ENCODE measurements at regions not wholly inside any gene's neighbourhood (a gene's known extent, or its start where the extent isn't known, plus 50 kb on each side); places are given as distances from the start of the nearest gene placed in this dataset.
A peak's percentile ranks its signal among the peaks of the same experiment; 100 is the strongest.

DNA sequence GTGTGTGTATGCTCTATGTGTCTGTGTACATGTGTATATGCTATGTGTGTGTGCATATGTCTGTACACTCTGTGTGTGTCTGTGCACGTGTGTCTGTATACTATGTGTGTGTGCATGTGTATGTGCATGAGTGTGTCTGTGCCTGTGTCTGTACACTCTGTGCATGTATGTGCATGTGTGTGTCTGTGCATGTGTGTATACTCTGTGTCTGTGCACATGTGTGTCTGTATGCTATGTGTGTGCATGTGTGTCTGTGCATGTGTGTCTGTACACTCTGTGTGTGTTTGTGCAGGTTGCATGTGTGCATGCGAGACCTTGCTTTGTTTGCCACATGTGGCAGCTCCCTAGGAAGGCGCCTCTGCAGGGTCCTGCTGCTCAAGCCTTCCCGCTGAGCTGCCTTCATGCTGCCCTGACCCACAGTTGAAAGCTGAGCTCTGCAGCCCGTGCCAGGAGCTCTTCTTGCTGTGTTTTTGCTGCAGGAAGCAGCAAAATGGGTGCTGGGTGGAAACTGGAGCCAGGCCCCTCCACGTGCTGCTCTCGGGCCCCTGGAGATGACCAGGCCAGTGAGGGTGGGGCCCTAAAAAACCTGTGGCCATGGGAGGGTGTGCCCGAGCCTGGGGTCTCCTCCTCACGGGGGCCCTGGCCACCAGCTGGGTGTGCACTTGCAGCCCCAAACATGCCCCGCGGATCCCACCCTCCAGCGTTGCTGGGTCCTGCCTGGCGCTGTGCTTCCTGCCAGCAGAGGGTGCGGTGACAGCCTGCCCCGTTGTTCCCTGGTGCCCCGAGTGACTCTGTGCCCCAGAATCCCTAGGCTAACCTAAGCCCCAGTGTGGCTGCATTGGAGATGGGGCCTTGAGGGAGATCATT, 109.1 kb downstream of the DACT2 start:
- DNase-seq = no peak

- no peak for DNase-seq
Measured at GRCh38 chr6:168209420-168209819, 110.2 kb downstream of the DACT2 start.

DNA sequence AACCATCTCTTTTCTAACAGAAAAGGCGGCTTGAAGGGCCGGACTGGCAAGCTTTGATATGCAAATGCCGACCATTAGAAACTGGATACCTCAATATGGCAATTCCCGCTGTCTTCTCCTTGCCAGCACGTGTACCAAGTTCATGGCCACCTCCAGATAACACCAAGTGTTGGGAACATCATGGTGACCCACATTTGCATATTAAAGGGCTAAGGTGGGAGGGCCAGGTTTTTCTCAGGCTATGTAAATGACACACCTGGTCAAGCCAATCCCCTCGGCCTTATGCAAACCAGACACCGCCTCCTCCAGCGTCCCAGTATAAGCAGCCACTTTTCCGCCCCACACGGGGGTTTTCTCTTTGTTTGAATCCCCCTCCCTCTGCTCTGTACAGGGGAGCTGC, 110.7 kb downstream of the DACT2 start:
- no peak for DNase-seq

DNA sequence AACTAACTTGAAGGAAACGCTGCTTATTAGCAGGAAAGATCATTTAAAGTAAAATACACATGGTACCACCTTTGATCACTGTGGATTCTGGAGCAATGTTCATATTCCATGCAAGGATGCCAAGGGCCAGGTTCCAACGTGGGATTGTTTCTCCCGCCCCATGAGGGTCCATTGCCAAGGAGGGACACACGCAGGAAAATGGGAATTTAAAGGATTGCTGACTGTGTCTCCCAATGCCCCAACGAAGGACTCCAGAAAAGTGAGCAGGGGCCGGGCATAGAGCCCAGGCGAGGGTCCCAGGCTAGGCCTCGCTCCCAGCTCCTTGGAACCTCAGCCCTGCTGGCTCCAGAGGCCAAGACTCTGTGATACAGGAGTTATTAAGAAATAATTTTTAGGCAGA, 111.2 kb downstream of the DACT2 start:
- DNase-seq = no peak

- no peak for DNase-seq
Measured at GRCh38 chr6:168207421-168208175, 112.0 kb downstream of the DACT2 start.

- DNase-seq = peak; percentile 12
Measured at GRCh38 chr6:168206661-168207274, 112.8 kb downstream of the DACT2 start.

GRCh38 chr6:168206186-168206585, 113.4 kb downstream of the DACT2 start:
- no peak for DNase-seq

DNA sequence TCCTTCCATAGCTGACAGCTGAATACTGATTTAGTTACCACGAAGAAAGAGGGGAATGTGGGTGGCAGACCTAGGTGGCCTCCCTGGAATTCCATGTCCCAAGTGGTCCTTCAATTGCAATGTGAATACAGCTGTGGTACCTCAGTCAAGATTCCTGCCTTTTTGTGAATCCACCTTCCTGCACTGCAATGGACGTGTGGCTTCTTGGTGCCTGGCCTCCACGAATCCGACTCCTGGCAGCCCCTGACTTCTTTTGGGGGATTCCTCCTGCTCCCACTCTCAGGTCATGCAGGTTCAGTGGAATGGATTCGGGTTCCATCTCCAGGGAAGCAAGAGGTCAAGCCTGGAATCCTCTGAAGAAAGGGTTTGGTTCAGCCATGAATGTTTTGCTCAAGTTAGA, 117.8 kb downstream of the DACT2 start:
- DNase-seq = no peak

DNA sequence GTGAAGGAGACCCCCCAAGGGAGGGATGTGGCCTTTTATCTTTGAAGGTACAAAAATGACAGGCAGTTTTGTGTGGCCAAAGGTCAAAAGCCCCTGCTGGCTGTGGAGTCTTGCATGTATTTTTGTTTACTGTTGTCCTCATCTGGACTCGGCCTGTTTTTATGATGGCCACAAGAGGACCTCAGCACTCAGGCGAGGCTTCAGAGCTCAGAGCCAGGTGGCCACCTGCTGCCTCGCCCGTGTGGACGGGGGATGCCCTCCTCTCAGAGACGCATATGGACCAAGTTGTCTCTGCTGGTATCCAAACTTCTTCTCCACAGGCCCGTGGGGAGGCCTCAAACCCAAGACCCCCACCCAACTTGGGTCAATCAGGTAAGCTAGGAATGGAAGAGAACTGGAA, 118.2 kb downstream of the DACT2 start:
- no peak for DNase-seq

DNA sequence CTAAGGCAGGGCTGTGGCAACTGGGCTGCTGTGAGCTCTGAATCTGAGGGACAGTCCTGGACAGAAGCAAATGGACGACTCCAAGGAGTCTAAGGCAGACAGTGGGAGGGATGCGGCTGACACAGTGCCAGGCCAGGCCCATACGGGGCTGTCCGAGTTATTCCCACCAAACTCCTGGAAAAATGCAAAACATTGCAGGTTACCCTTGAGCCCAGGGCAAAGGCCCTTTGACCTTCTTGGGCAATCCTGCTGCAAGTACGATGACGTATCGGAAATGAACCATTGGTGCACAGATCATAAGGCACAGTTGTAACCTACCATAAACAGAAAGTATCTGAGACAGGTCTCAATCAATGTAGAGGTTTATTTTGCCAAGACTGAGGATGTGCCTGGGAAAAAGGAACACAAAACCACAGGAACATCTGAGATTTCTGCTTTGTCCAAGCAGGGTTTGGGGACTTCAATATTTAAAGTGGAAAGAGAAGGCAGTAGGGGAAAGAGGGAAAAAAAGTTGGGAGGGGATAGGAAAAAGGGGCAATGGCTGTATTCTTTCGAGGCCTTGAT, 118.9 kb downstream of the DACT2 start:
- DNase-seq = no peak

- DNase-seq = no peak
Measured at GRCh38 chr6:168198302-168199180, 119.5 kb upstream of the FRMD1 start.

GRCh38 chr6:168197636-168198301, 118.8 kb upstream of the FRMD1 start:
- DNase-seq = no peak

GRCh38 chr6:168196881-168197635, 118.0 kb upstream of the FRMD1 start:
- no peak for DNase-seq

GRCh38 chr6:168196385-168196860, 117.4 kb upstream of the FRMD1 start:
- no peak for DNase-seq

DNA sequence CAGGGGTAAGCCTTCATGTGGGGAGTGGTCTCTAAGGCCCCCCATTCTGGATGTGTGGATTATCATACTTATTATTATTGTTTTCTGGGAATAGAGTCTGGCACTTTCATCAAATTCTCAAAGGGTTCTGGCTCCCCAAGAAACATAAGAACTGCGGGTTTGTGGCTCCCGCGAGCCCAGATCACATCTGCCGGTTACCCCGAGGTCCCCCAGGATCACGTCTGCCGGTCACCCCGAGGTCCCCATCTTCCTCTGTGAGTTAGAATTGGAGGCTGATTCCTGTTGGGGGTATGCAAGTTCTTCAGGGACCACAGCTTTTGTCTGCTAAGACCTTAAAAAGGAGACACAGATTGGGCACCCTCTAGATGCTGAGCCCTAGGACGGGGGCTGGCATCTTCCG, 116.7 kb upstream of the FRMD1 start:
- DNase-seq = no peak

DNA sequence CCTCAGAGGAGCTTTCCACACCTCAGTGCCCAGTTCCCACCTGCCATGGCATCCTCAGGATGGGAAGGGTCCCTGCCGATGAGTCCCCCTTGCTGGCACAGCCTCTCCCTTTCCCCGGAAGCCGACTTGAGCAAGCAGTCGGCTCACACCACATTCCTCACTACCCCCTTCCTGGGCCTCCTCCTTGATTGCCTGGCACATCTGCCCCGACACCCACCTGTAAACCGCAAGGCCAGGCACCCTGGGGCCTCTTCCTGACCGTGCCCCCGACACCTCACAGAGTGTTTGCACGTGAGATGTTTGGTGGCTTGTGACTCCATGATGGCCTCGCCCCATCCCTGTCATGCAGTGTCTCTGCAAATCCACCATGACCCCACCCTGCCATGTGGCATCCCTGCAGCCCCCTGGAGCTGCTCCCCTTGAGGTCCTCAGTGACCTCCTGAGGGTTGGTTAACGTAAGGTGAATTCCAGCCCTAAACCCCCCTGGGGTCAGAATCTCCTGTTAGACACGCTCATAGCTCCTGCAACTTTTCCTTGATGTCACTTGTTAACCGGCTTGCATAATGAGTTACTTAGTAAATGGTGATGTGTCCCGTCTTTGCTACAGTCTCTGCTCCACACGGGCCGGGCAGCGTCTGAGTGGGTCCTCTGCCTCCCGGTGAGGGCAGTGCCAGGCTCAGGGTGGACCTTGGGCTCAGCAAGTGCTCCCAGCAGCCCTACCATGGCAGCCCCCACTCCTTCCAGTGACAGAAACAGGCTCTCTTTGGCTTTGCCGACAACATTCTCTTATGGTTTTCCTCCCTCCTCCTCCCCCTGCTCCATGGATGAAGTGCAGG, 115.9 kb upstream of the FRMD1 start:
- no peak for DNase-seq

- no peak for DNase-seq
Measured at GRCh38 chr6:168193816-168194721, 115.1 kb upstream of the FRMD1 start.

- DNase-seq = no peak
Measured at GRCh38 chr6:168192901-168193815, 114.1 kb upstream of the FRMD1 start.
